HG03060 (cell line): ENCODE measurements at regions not wholly inside any gene's neighbourhood (a gene's known extent, or its start where the extent isn't known, plus 50 kb on each side); places are given as distances from the start of the nearest gene placed in this dataset.

Experiments
- ATAC-seq: cut with Tn5 transposase; IDR thresholded peaks from one replicate; pipeline ENCODE4 v1.9.1; 2021; ENCODE audit warnings: low read depth, moderate number of reproducible peaks; ENCODE audit not compliant: unreplicated experiment

GRCh38 chr7:131904760-131905327 is 348.4 kb upstream of the PODXL start:
- no peak for ATAC-seq

- ATAC-seq: no peak
Observed at GRCh38 chr7:131903315-131903714, 346.9 kb upstream of the PODXL start.

GRCh38 chr7:131900785-131901287 is 344.4 kb upstream of the PODXL start:
- ATAC-seq: no peak

- no peak for ATAC-seq
Observed at GRCh38 chr7:131899271-131900030, 343.0 kb upstream of the PODXL start.

GRCh38 chr7:131898418-131898817 is 342.0 kb upstream of the PODXL start:
- ATAC-seq: no peak

GRCh38 chr7:131897790-131898165 is 341.4 kb upstream of the PODXL start:
- no peak for ATAC-seq

- ATAC-seq: no peak
Observed at GRCh38 chr7:131897016-131897789, 340.8 kb upstream of the PODXL start.

- ATAC-seq: no peak
Observed at GRCh38 chr7:131896165-131896863, 339.9 kb upstream of the PODXL start.

GRCh38 chr7:131895541-131896164 is 339.2 kb upstream of the PODXL start:
- no peak for ATAC-seq

- no peak for ATAC-seq
Observed at GRCh38 chr7:131893631-131894340, 337.4 kb upstream of the PODXL start.

- ATAC-seq: no peak
Observed at GRCh38 chr7:131890176-131890575, 333.7 kb upstream of the PODXL start.

- no peak for ATAC-seq
Observed at GRCh38 chr7:131889572-131890150, 333.2 kb upstream of the PODXL start.

- ATAC-seq: no peak
Observed at GRCh38 chr7:131883769-131884168, 327.3 kb upstream of the PODXL start.

GRCh38 chr7:131883196-131883595 is 326.8 kb upstream of the PODXL start:
- ATAC-seq: no peak

- no peak for ATAC-seq
Observed at GRCh38 chr7:131882321-131882720, 325.9 kb upstream of the PODXL start.

GRCh38 chr7:131880078-131880477 is 323.6 kb upstream of the PODXL start:
- no peak for ATAC-seq

GRCh38 chr7:131879424-131879823 is 323.0 kb upstream of the PODXL start:
- ATAC-seq: no peak

- no peak for ATAC-seq
Observed at GRCh38 chr7:131878777-131879176, 322.3 kb upstream of the PODXL start.

- ATAC-seq: no peak
Observed at GRCh38 chr7:131873581-131873980, 317.2 kb upstream of the PODXL start.
